ENCODE measurements at regions not wholly inside any gene's neighbourhood (a gene's known extent, or its start where the extent isn't known, plus 50 kb on each side); places are given as distances from the start of the nearest gene placed in this dataset.
A peak's percentile ranks its signal among the peaks of the same experiment; 100 is the strongest.

DNA sequence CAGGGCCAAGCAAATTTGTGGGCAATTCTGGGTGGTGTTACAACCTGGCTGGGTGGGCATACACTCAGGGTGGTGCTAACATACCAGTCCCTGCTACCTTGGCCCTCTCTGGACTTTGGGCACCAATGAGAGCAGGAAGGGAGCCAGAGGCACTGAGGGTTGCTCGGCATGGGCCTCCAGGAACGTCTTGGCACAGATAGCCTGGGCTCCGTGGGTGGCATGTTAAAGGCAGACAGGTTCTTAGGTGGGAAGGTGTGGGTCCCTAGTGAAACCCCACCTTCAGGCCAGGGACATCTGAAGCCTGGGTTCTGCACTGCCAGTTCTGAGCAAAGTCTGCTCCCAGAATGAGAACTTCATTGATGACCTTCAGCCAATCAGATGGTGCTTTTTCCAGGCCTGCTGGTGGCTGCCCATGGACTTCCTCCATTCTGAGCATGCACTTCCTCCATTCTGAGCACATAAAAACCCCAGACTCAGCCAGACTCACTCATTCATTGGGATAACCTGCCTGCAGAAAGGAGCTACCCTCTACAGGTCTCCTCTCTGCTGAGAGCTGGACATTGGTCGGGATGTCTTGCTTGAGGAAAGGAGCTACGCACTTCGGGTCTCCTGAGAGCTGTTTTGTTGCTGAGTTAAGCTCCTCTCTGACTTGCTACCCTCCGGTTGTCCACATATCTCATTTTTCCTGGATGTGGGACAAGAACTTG lies 2567.1 kb downstream of the PCDH9 start:
- Histone ChIP-seq H3K4me2 (no peak overlapping the region), H3K27me3 (no peaks in the 10 kb centered on the region), H3K36me3 (no peaks in the 10 kb centered on the region; a peak in 1 of 22 replicates), H3K27ac (no peak overlapping the region), H3K4me3 (no peak overlapping the region), H4K20me1 (no peaks in the 10 kb centered on the region), H3K9ac (no peak overlapping the region), H3K9me3 (replicated peaks in 1 of 11) (peaks cover 17 to 24% (median 20%) of the 10 kb centered on the region in 11 experiments), H3K4me1 (no peaks in the 10 kb centered on the region)
- no peak for TF ChIP-seq Cebpa-rat (IDR thresholded peaks at IDR 0.05)

- Histone ChIP-seq H3K9me3 (replicated peaks in 1 of 11) (no peaks in the 10 kb centered on the region), H3K27ac (no peak overlapping the region), H3K4me1 (no peaks in the 10 kb centered on the region), H4K20me1 (no peaks in the 10 kb centered on the region), H3K4me2 (no peak overlapping the region), H3K36me3 (no peaks in the 10 kb centered on the region), H3K4me3 (no peak overlapping the region), H3K27me3 (no peaks in the 10 kb centered on the region), H3K9ac (no peak overlapping the region)
- TF ChIP-seq Cebpa-rat (IDR thresholded peaks at IDR 0.05), result no peak
Measured at GRCh38 chr13:64648293-64648692, 2581.8 kb downstream of the PCDH9 start.

DNA sequence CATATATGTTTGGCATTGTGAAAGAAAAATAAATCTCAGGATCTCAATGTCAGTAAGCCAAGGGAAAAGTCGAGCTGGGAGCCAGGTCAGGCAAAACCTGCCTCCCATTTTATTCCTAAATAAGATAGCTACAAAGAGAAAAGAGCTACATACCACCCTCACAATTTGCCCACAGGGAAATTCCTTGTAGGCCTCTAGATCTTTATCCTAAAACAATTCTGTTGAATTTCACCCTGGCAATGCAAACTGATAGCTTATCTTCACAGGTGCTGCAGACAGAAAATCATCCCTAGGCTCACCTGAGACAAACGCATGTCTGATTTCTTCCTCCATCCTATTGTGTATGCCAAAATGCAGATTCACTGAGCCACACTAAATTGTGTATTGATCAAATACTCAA lies 2587.1 kb downstream of the PCDH9 start:
- H3K27ac ChIP-seq, result no peak overlapping the region
- H3K4me1 ChIP-seq, result peaks cover 0 to 11% (median 0%) of the 10 kb centered on the region in 10 experiments; a peak in 2 of 20 replicates
- no peak overlapping the region for H3K4me3 ChIP-seq
- no peak for TF ChIP-seq Cebpa-rat (IDR thresholded peaks at IDR 0.05)
- H3K9ac ChIP-seq, result no peak overlapping the region
- H3K4me2 ChIP-seq, result no peak overlapping the region
- H4K20me1 ChIP-seq, result no peaks in the 10 kb centered on the region
- H3K27me3 ChIP-seq, result no peaks in the 10 kb centered on the region
- no peaks in the 10 kb centered on the region for H3K36me3 ChIP-seq
- H3K9me3 ChIP-seq (replicated peaks in 1 of 11), result no peaks in the 10 kb centered on the region

- Histone ChIP-seq H3K9me3 (replicated peaks in 1 of 11) (no peaks in the 10 kb centered on the region), H3K36me3 (no peaks in the 10 kb centered on the region), H3K4me3 (no peak overlapping the region), H4K20me1 (no peaks in the 10 kb centered on the region), H3K9ac (no peak overlapping the region), H3K27ac (0 out of 22 replicates have a peak overlapping the region, but pooled peaks of 1 of the 11 experiments have one; percentile 5), H3K4me2 (peak overlapping the region in 2 of 11 experiments; percentile 22 to 27; a peak in 2 of 22 replicates), H3K4me1 (peaks cover 0 to 11% (median 0%) of the 10 kb centered on the region in 10 experiments; a peak in 2 of 20 replicates), H3K27me3 (no peaks in the 10 kb centered on the region)
- TF ChIP-seq Cebpa-rat (IDR thresholded peaks at IDR 0.05), result no peak
Measured at GRCh38 chr13:64640002-64640401, 2590.1 kb downstream of the PCDH9 start.

- Histone ChIP-seq H3K4me1 (peaks cover 0 to 11% (median 0%) of the 10 kb centered on the region in 10 experiments; a peak in 2 of 20 replicates), H3K4me2 (0 out of 22 replicates have a peak overlapping the region, but pooled peaks of 1 of the 11 experiments have one; percentile 12), H3K9ac (no peak overlapping the region), H3K27me3 (no peaks in the 10 kb centered on the region), H3K4me3 (no peak overlapping the region), H3K27ac (no peak overlapping the region), H4K20me1 (no peaks in the 10 kb centered on the region), H3K9me3 (replicated peaks in 1 of 11) (no peaks in the 10 kb centered on the region), H3K36me3 (no peaks in the 10 kb centered on the region)
- peak in 5 of 11 experiments; percentile 45 to 68 (median 57); a peak in 6 of 22 replicates for TF ChIP-seq Cebpa-rat (IDR thresholded peaks at IDR 0.05)
Measured at GRCh38 chr13:64639206-64639605, 2590.9 kb downstream of the PCDH9 start.

DNA sequence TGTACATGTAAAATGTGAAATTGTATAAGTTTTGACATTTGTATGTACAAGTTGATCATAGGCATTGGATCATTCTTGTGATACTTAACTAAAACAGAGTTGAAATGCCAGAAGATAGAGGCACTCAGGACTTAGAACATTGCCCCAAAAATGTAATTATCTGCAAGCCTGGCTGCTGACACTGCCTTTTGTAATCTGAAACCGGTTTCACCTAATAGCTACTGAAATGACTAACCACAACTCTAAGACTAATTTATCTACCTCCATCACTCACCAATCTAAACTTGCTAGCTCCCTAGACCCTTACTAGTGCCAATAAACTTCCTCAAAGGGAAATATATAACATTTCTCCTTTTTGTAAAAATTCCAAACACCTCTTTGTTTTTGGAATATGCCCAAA lies 2596.2 kb downstream of the PCDH9 start:
- H3K27me3 ChIP-seq, result no peaks in the 10 kb centered on the region
- no peak overlapping the region for H3K4me2 ChIP-seq
- H3K27ac ChIP-seq, result no peak overlapping the region
- no peaks in the 10 kb centered on the region for H3K9me3 ChIP-seq (replicated peaks in 1 of 11)
- H4K20me1 ChIP-seq, result no peaks in the 10 kb centered on the region
- no peaks in the 10 kb centered on the region for H3K36me3 ChIP-seq
- no peak for TF ChIP-seq Cebpa-rat (IDR thresholded peaks at IDR 0.05)
- H3K4me1 ChIP-seq, result no peaks in the 10 kb centered on the region; a peak in 1 of 20 replicates
- no peak overlapping the region for H3K9ac ChIP-seq
- no peak overlapping the region for H3K4me3 ChIP-seq

DNA sequence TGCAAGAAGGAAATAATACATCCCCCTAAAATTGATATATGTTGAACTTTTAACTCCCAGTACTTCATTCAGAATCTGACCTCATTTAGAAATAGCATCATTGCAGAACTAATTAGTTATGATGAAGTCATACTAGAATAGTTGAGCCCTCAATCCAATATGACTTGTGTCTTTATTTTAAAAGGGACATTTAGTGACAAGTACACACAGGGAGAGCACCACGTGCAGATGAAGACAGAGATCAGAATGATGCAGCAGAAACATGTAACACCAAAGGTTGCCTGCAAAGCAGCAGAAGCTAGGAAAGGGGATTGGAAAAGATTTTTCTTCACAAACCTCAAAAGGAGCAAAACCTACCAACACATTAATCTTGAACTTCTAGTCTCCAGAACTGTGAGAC lies 2602.5 kb downstream of the PCDH9 start:
- Histone ChIP-seq H3K9me3 (replicated peaks in 1 of 11) (no peaks in the 10 kb centered on the region), H4K20me1 (no peaks in the 10 kb centered on the region), H3K27ac (no peak overlapping the region), H3K27me3 (no peaks in the 10 kb centered on the region), H3K4me2 (no peak overlapping the region), H3K9ac (no peak overlapping the region), H3K4me1 (no peaks in the 10 kb centered on the region), H3K4me3 (no peak overlapping the region), H3K36me3 (no peaks in the 10 kb centered on the region)
- TF ChIP-seq Cebpa-rat (IDR thresholded peaks at IDR 0.05), result no peak

GRCh38 chr13:64626105-64626504 lies 2604.0 kb downstream of the PCDH9 start:
- Histone ChIP-seq H3K36me3 (no peaks in the 10 kb centered on the region), H3K9ac (no peak overlapping the region), H3K4me1 (no peaks in the 10 kb centered on the region), H3K9me3 (replicated peaks in 1 of 11) (no peaks in the 10 kb centered on the region), H3K27ac (no peak overlapping the region), H3K4me3 (no peak overlapping the region), H4K20me1 (no peaks in the 10 kb centered on the region), H3K27me3 (no peaks in the 10 kb centered on the region), H3K4me2 (no peak overlapping the region)
- TF ChIP-seq Cebpa-rat (IDR thresholded peaks at IDR 0.05), result no peak

DNA sequence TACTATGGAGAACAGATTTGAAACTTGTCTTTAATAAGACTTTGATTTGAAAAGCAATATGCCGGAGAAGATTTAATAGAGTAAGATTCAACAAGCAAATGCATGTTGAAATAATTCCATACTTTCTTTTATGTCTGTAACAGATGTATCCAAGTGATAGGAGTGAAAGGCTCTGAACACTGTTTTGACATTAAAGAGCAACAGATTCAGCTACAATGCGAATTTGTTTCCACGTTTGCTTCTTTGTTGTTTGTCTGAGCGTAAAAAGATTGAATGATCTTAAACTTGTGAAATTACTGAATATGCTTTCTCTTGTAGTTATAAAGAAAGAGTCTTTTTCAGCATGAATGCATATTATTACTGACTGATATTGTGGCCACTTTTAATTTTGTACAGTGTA lies 2612.9 kb downstream of the PCDH9 start:
- Histone ChIP-seq H3K4me1 (no peaks in the 10 kb centered on the region), H3K4me2 (no peak overlapping the region), H4K20me1 (no peaks in the 10 kb centered on the region), H3K9ac (no peak overlapping the region), H3K27ac (no peak overlapping the region), H3K9me3 (replicated peaks in 1 of 11) (peaks cover 0 to 11% (median 3%) of the 10 kb centered on the region in 11 experiments; a peak in 8 of 22 replicates), H3K27me3 (no peaks in the 10 kb centered on the region), H3K36me3 (no peaks in the 10 kb centered on the region), H3K4me3 (no peak overlapping the region)
- TF ChIP-seq Cebpa-rat (IDR thresholded peaks at IDR 0.05), result no peak

GRCh38 chr13:64591971-64592370 lies 2638.2 kb downstream of the PCDH9 start:
- Histone ChIP-seq H4K20me1 (no peaks in the 10 kb centered on the region), H3K4me3 (no peak overlapping the region), H3K27ac (no peak overlapping the region), H3K27me3 (no peaks in the 10 kb centered on the region), H3K9ac (no peak overlapping the region), H3K9me3 (replicated peaks in 1 of 11) (no peaks in the 10 kb centered on the region), H3K36me3 (no peaks in the 10 kb centered on the region), H3K4me2 (no peak overlapping the region), H3K4me1 (no peaks in the 10 kb centered on the region)
- no peak for TF ChIP-seq Cebpa-rat (IDR thresholded peaks at IDR 0.05)
